H1 (cell line): ENCODE measurements at regions not wholly inside any gene's neighbourhood (a gene's known extent, or its start where the extent isn't known, plus 50 kb on each side); places are given as distances from the start of the nearest gene placed in this dataset.

Experiments used
- CTCF ChIA-PET: fragments of 300-600 bp; sonication (Branson Sonifier 250); formaldehyde crosslinking; loops from one replicate; lab custom pipeline; 2021; ENCODE audit not compliant: partially characterized antibody; lab: Charles Lee
- POLR2A ChIA-PET: fragments of 300-600 bp; sonication (Branson Sonifier 250); formaldehyde crosslinking; loops from one replicate; lab custom pipeline; 2021; ENCODE audit warnings: inconsistent platforms; ENCODE audit not compliant: partially characterized antibody; lab: Charles Lee
- DNase-seq, 2 experiments: peaks; one replicate each; pipeline versions ENCODE4 v3.0.0 to v3.0.0-alpha.2; 2010 to 2022; ENCODE audit warnings: low spot score in 2 of 2, low read depth in 1 of 2, mixed read lengths in 1 of 2
- FAIRE-seq: peaks from 2 replicates; lab custom pipeline; 2011; peaks lifted over from hg19 to GRCh38; lab: Jason Lieb, UNC
- H2AFZ ChIP-seq: 2 replicates; pipeline ENCODE4 v1.8.1; 2012; ENCODE audit warnings: low read length, inconsistent platforms
- H2AK5ac ChIP-seq: 2 replicates; pipeline ENCODE4 v1.6.1; 2013; ENCODE audit warnings: low read depth, low read length
- H2BK120ac ChIP-seq: replicated peaks from 2 replicates; pipeline ENCODE3; 2013; ENCODE audit warnings: low read depth, low read length, inconsistent platforms
- H2BK12ac ChIP-seq: 2 replicates; pipeline ENCODE4 v1.6.1; 2013; ENCODE audit warnings: low read depth, low read length
- H2BK15ac ChIP-seq: 2 replicates; pipeline ENCODE4 v1.6.1; 2013; ENCODE audit warnings: low read length
- H2BK20ac ChIP-seq: 2 replicates; pipeline ENCODE4 v1.6.1; 2013; ENCODE audit warnings: low read length
- H2BK5ac ChIP-seq: 2 replicates; pipeline ENCODE4 v1.6.1; 2013; ENCODE audit warnings: low read depth, low read length
- H3K14ac ChIP-seq: 2 replicates; pipeline ENCODE4 v1.6.1; 2013; ENCODE audit warnings: inconsistent platforms; ENCODE audit not compliant: insufficient read length
- H3K18ac ChIP-seq: 2 replicates; pipeline ENCODE4 v1.6.1; 2013; ENCODE audit warnings: low read length; ENCODE audit errors: extremely low read depth
- H3K23ac ChIP-seq: 2 replicates; pipeline ENCODE4 v1.6.1; 2013; ENCODE audit warnings: inconsistent platforms; ENCODE audit not compliant: insufficient read length
- H3K23me2 ChIP-seq: 2 replicates; pipeline ENCODE4 v1.6.1; 2013; ENCODE audit warnings: low read depth, low read length
- H3K27ac ChIP-seq: 2 replicates; pipeline ENCODE4 v1.6.1; 2011; ENCODE audit warnings: low read depth, low read length, inconsistent platforms
- H3K27me3 ChIP-seq, 4 experiments: replicated peaks in 1 of 4; 1 replicate in 1 of 4; 2 replicates in 3 of 4; pipeline versions ENCODE4 v1.6.1 to v1.8.1; 2011 to 2013; ENCODE audit warnings: low read length in 3 of 4, mild to moderate bottlenecking in 3 of 4, inconsistent platforms in 2 of 4, mixed read lengths in 2 of 4, moderate library complexity in 1 of 4; ENCODE audit not compliant: control insufficient read depth in 3 of 4, insufficient read depth in 3 of 4; ENCODE audit errors: extremely low read depth in 1 of 4
- H3K36me3 ChIP-seq, 4 experiments: 2 replicates each; pipeline versions ENCODE4 v1.6.1 to v1.8.1; 2011 to 2013; ENCODE audit warnings: mild to moderate bottlenecking in 4 of 4, low read length in 3 of 4, moderate library complexity in 2 of 4, control low read depth in 1 of 4, inconsistent platforms in 1 of 4; ENCODE audit not compliant: insufficient read depth in 4 of 4, control insufficient read depth in 2 of 4
- H3K4ac ChIP-seq: replicated peaks from 2 replicates; pipeline ENCODE3; 2013; ENCODE audit warnings: low read length, low read depth, mixed read lengths, inconsistent platforms; ENCODE audit not compliant: insufficient read length
- H3K4me1 ChIP-seq, 4 experiments: replicated peaks in 1 of 4; 1 replicate in 1 of 4; 2 replicates in 3 of 4; pipeline versions ENCODE4 v1.6.1 to v1.8.1; 2011 to 2013; ENCODE audit warnings: low read length in 3 of 4, inconsistent platforms in 2 of 4, mixed read lengths in 1 of 4; ENCODE audit not compliant: insufficient read depth in 4 of 4, control insufficient read depth in 3 of 4
- H3K4me2 ChIP-seq, 2 experiments: 2 replicates each; pipeline versions ENCODE4 v1.6.1 to v1.8.1; 2011 to 2013; ENCODE audit warnings: low read depth in 2 of 2, low read length in 2 of 2, control low read depth in 1 of 2, inconsistent platforms in 1 of 2, mild to moderate bottlenecking in 1 of 2; ENCODE audit not compliant: insufficient read depth in 1 of 2
- H3K4me3 ChIP-seq, 4 experiments: fragments of 200-600, 300-600 bp in 1 of 4; sonication (generic), shearing (Covaris generic), sonication (Bioruptor Twin) in 1 of 4; 2 replicates each; pipeline versions ENCODE4 v1.5.1 to v1.8.1; 2011 to 2016; ENCODE audit warnings: low read length in 4 of 4, low read depth in 3 of 4, control low read depth in 2 of 4, inconsistent platforms in 2 of 4, mild to moderate bottlenecking in 2 of 4, mixed read lengths in 1 of 4, moderate library complexity in 1 of 4; ENCODE audit not compliant: insufficient read depth in 2 of 4; ENCODE audit errors: extremely low read depth in 1 of 4
- H3K56ac ChIP-seq: replicated peaks from 2 replicates; pipeline ENCODE3; 2013; ENCODE audit warnings: low read depth, mild to moderate bottlenecking, mixed read lengths, low read length, inconsistent platforms; ENCODE audit not compliant: insufficient read length
- H3K79me1 ChIP-seq: 2 replicates; pipeline ENCODE4 v1.6.1; 2013; ENCODE audit warnings: low read depth, low read length, control low read depth
- H3K79me2 ChIP-seq, 2 experiments: 2 replicates each; pipeline versions ENCODE4 v1.6.1 to v1.8.1; 2012 to 2013; ENCODE audit warnings: low read length in 2 of 2, mild to moderate bottlenecking in 2 of 2, inconsistent platforms in 1 of 2; ENCODE audit not compliant: insufficient read depth in 2 of 2, control insufficient read depth in 1 of 2
- H3K9ac ChIP-seq, 4 experiments: replicated peaks in 1 of 4; 1 replicate in 1 of 4; 2 replicates in 3 of 4; pipeline versions ENCODE4 v1.6.1 to v1.8.1; 2011 to 2013; ENCODE audit warnings: low read depth in 3 of 4, low read length in 3 of 4, control low read depth in 2 of 4, mild to moderate bottlenecking in 2 of 4, moderate library complexity in 2 of 4, inconsistent platforms in 1 of 4; ENCODE audit errors: extremely low read depth in 1 of 4
- H3K9me3 ChIP-seq, 2 experiments: 2 replicates each; pipeline versions ENCODE4 v1.6.1 to v1.8.1; 2012 to 2013; ENCODE audit warnings: mild to moderate bottlenecking in 2 of 2, moderate library complexity in 2 of 2, control low read depth in 1 of 2, inconsistent platforms in 1 of 2, low read depth in 1 of 2, low read length in 1 of 2, mixed read lengths in 1 of 2; ENCODE audit not compliant: insufficient read depth in 2 of 2
- H4K20me1 ChIP-seq, 2 experiments: replicated peaks in 1 of 2; 2 replicates each; pipeline versions ENCODE3 to v1.8.1; 2011 to 2013; ENCODE audit warnings: inconsistent platforms in 2 of 2, low read length in 2 of 2, mild to moderate bottlenecking in 1 of 2; ENCODE audit not compliant: insufficient read depth in 2 of 2, control insufficient read depth in 1 of 2
- H4K5ac ChIP-seq: 2 replicates; pipeline ENCODE4 v1.6.1; 2013; ENCODE audit warnings: low read length, low read depth, mixed read lengths, inconsistent platforms; ENCODE audit not compliant: insufficient read length
- H4K8ac ChIP-seq: 2 replicates; pipeline ENCODE4 v1.8.0; 2013; ENCODE audit warnings: mild to moderate bottlenecking, moderate library complexity, low read length, inconsistent platforms; ENCODE audit not compliant: insufficient read depth; ENCODE audit errors: extremely low read depth
- H4K91ac ChIP-seq: replicated peaks from 2 replicates; pipeline ENCODE3; 2013; ENCODE audit warnings: low read length, mixed read lengths, inconsistent platforms; ENCODE audit not compliant: insufficient read length
- CBX8 ChIP-seq: fragments of 300-800, 300-1000 bp; sonication (generic); IDR thresholded peaks from 2 replicates; pipeline ENCODE4 v1.7.1; 2016; ENCODE audit warnings: low read depth, low read length, borderline replicate concordance
- CTBP2 ChIP-seq: IDR thresholded peaks from 2 replicates; pipeline ENCODE4 v1.7.0; 2011; ENCODE audit warnings: borderline replicate concordance, mild to moderate bottlenecking, moderate library complexity, mixed read lengths, low read length; ENCODE audit not compliant: insufficient read depth, insufficient read length
- EGR1 ChIP-seq: IDR thresholded peaks from 2 replicates; pipeline ENCODE4 v1.6.1; 2011; ENCODE audit warnings: low read depth, low read length, borderline replicate concordance
- GTF2F1 ChIP-seq: IDR thresholded peaks from 2 replicates; pipeline ENCODE4 v1.6.1; 2012; ENCODE audit warnings: low read depth, low read length, improper control_type of control experiment, borderline replicate concordance
- JUND ChIP-seq: IDR thresholded peaks from 2 replicates; pipeline ENCODE4 v1.6.1; 2011; ENCODE audit warnings: mild to moderate bottlenecking, improper control_type of control experiment, low read length
- KDM1A ChIP-seq: fragments of 200-600, 300-600 bp; sonication (generic); IDR thresholded peaks from 2 replicates; pipeline ENCODE4 v1.7.1; 2016; ENCODE audit warnings: mild to moderate bottlenecking, low read length, borderline replicate concordance
- KDM4A ChIP-seq: IDR thresholded peaks from one replicate; pipeline ENCODE4 v1.7.1; 2012; ENCODE audit warnings: low read depth, mild to moderate bottlenecking, moderate library complexity, low read length, inconsistent platforms; ENCODE audit not compliant: severe bottlenecking
- SAP30 ChIP-seq: fragments of 300-600 bp; sonication (generic); IDR thresholded peaks from 2 replicates; pipeline ENCODE4 v1.7.1; 2012; ENCODE audit warnings: low read length, moderate library complexity, mild to moderate bottlenecking, inconsistent platforms; ENCODE audit not compliant: insufficient read depth, insufficient replicate concordance
- SIRT6 ChIP-seq: IDR thresholded peaks from one replicate; pipeline ENCODE4 v1.7.1; 2012; ENCODE audit warnings: low read length, inconsistent platforms
- SP4 ChIP-seq: IDR thresholded peaks from 2 replicates; pipeline ENCODE4 v1.6.1; 2012; ENCODE audit warnings: low read length, inconsistent platforms
- WGBS, 2 experiments: shearing (Covaris generic) in 1 of 2; methylation state at CpG; one replicate each; pipeline versions ENCODE4 v1.1.6 to v1.1.7; 2013 to 2015; ENCODE audit warnings: low lambda C conversion rate in 2 of 2, mixed read lengths in 2 of 2, inconsistent platforms in 1 of 2, low coverage in 1 of 2, missing lambda C conversion rate in 1 of 2; ENCODE audit not compliant: insufficient replicate concordance in 2 of 2, insufficient coverage in 1 of 2, insufficient read length in 1 of 2; ENCODE audit errors: extremely low coverage in 1 of 2, missing lambda C conversion rate in 1 of 2; 5-methylcytosine and 5-hydroxymethylcytosine counted together
- TF ChIP-seq, protein P1 (sequence below): IDR thresholded peaks from 2 replicates; pipeline ENCODE4 v1.6.1; 2012; ENCODE audit warnings: inconsistent platforms
- TF ChIP-seq, protein P2 (sequence below), 3 experiments: IDR thresholded peaks; 1 replicate in 2 of 3; 2 replicates in 1 of 3; pipeline versions ENCODE4 v1.5.1 to v1.6.1; 2011; ENCODE audit warnings: low read length in 3 of 3, mild to moderate bottlenecking in 3 of 3, inconsistent platforms in 2 of 3, low read depth in 1 of 3, moderate library complexity in 1 of 3; ENCODE audit not compliant: insufficient read depth in 1 of 3; ENCODE audit errors: control extremely low read depth in 1 of 3

DNA sequence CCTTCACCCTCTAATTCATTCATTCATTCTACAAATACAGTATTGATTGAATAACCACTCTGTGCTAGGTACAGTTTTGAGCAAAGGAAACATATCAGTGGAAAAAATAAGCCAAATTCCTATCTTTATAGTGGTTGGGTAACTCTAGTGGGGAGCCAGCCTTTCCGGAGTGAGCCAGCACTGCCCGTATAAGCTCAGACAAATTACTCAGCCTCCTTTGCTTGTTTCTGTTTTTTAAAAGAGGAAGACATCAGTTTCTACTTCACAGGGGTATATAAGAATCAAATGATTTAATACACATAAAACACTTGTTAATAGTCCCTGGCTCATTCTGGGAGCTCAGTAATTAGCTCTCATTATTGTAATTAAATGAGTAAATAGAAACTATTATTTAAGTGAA is 238.2 kb upstream of the MAD2L1 start:
- Histone ChIP-seq H3K4ac (no peak overlapping the region), H3K23ac (no peak overlapping the region), H3K9me3 (no peaks in the 10 kb centered on the region), H3K9ac (no peak overlapping the region), H4K8ac (no peak overlapping the region), H4K5ac (no peak overlapping the region), H3K23me2 (no peaks in the 10 kb centered on the region), H4K91ac (no peak overlapping the region), H3K56ac (no peak overlapping the region), H3K36me3 (no peaks in the 10 kb centered on the region), H3K27ac (no peak overlapping the region), H2BK120ac (no peak overlapping the region), H2BK12ac (no peak overlapping the region), H3K18ac (no peak overlapping the region), H3K4me3 (no peak overlapping the region), H2BK5ac (no peak overlapping the region), H4K20me1 (no peaks in the 10 kb centered on the region), H2BK15ac (no peak overlapping the region), H3K4me2 (no peak overlapping the region), H2AFZ (no peak overlapping the region), H2BK20ac (no peak overlapping the region), H3K14ac (no peak overlapping the region), H2AK5ac (no peak overlapping the region), H3K4me1 (no peaks in the 10 kb centered on the region), H3K27me3 (no peaks in the 10 kb centered on the region), H3K79me1 (no peaks in the 10 kb centered on the region), H3K79me2 (no peaks in the 10 kb centered on the region)
- ChIA-PET CTCF (interaction anchor here (1.1 kb wide), 1 partner anchor 17 kb away, joined by 3 read pairs; no protein-coding TSS in a partner anchor), POLR2A (no interaction called here)
- 88% methylated on average over 2 of the region's 2 CpGs; no CpG with 5 or more reads in 1 of the 2 experiments for WGBS, 2 experiments
- no peak for DNase-seq
- FAIRE-seq, result no peak
- TF ChIP-seq, protein P1, sequence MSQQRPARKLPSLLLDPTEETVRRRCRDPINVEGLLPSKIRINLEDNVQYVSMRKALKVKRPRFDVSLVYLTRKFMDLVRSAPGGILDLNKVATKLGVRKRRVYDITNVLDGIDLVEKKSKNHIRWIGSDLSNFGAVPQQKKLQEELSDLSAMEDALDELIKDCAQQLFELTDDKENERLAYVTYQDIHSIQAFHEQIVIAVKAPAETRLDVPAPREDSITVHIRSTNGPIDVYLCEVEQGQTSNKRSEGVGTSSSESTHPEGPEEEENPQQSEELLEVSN, result no peak
- TF ChIP-seq KDM1A (no peak), GTF2F1 (no peak), CBX8 (no peak), CTBP2 (no peak), SIRT6 (no peak), SAP30 (no peak), JUND (no peak), SP4 (no peak), KDM4A (no peak), EGR1 (no peak)
- TF ChIP-seq, protein P2, sequence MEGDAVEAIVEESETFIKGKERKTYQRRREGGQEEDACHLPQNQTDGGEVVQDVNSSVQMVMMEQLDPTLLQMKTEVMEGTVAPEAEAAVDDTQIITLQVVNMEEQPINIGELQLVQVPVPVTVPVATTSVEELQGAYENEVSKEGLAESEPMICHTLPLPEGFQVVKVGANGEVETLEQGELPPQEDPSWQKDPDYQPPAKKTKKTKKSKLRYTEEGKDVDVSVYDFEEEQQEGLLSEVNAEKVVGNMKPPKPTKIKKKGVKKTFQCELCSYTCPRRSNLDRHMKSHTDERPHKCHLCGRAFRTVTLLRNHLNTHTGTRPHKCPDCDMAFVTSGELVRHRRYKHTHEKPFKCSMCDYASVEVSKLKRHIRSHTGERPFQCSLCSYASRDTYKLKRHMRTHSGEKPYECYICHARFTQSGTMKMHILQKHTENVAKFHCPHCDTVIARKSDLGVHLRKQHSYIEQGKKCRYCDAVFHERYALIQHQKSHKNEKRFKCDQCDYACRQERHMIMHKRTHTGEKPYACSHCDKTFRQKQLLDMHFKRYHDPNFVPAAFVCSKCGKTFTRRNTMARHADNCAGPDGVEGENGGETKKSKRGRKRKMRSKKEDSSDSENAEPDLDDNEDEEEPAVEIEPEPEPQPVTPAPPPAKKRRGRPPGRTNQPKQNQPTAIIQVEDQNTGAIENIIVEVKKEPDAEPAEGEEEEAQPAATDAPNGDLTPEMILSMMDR (IDR thresholded peaks at IDR 0.05; ENCODE audit: control extremely low read depth in 1 of 3, insufficient read depth in 1 of 3, low read depth in 1 of 3, low read length in 3 of 3), result no peak
